ENCODE measurements at regions not wholly inside any gene's neighbourhood (a gene's known extent, or its start where the extent isn't known, plus 50 kb on each side); places are given as distances from the start of the nearest gene placed in this dataset.
"Not testable (repeated sequence)": the region's sequence is repeated elsewhere in the genome, so short reads cannot be mapped to it uniquely, and the experiment has no call there.

DNA sequence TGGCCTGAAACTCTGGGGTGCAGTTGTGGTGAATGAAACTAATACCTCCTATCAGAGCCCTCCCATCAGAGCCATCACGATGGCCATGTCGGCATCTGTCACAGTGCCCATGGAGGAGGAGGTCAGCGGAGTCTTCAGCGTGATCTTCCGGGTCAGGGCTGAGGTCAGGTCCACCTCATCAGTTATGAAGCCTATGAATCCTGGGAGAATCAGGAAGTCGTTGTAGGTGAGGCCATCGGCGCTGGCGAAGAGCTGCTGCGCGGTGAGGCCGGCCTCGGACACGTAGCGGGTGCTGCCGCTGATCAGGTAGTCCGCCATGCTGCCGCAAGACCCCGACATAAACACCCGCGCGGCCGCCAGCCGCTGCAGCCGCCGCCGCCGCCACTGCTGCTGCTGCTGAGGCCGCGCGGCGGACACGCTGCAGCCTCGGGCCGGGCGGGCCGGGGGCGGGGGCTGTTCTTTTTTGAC is 376.7 kb upstream of the MAOA start:
- no peak for DNase-seq
- Mint-ChIP-seq H3K27ac (no peak overlapping the region), H3K9me3 (peaks cover 12% of the 10 kb centered on the region), H3K27me3 (no peaks in the 10 kb centered on the region), H3K4me1 (no peaks in the 10 kb centered on the region), H3K4me3 (no peak overlapping the region), H3K36me3 (ENCODE audit: low read depth) (no peaks in the 10 kb centered on the region)
- ATAC-seq: no peak

DNA sequence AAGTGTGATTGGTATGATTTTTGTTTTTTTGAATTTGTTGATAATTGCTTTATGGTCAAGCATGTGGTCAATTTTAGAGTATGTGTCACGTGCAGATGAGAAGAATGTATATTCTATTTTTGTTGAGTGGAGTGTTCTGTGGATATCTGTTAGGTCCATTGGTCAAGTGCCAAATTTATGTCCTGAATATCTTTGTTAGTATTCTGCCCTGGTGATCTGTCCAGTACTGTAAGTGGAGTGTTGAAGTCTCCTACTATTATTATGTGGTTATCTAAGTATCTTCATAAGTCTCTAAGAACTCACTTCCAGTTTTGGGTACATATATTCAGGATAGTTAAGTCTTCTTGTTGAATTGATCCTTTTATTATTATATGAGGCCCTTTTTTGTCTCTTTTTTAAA is 372.9 kb upstream of the MAOA start:
- Mint-ChIP-seq H3K4me1 (no peaks in the 10 kb centered on the region), H3K27me3 (no peaks in the 10 kb centered on the region), H3K4me3 (no peak overlapping the region), H3K27ac (no peak overlapping the region), H3K9me3 (peaks cover 12% of the 10 kb centered on the region), H3K36me3 (ENCODE audit: low read depth) (no peaks in the 10 kb centered on the region)
- ATAC-seq (no peak), DNase-seq (no peak)

DNA sequence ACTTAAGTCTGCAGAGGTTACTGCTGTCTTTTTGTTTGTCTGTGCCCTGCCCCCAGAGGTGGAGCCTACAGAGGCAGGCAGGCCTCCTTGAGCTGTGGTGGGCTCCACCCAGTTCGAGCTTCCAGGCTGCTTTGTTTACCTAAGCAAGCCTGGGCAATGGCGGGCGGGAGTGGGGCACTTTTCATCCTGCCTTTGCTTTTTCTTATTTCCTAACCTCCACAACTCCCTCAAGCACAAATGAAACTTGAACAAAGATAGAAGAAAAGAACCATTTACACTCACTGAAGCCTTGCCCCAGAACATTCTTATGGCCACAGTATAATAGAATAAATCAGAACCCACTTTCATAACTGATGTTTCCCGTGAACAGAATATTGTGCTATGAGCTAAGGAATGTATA is 344.5 kb upstream of the MAOA start:
- H3K27me3 Mint-ChIP-seq; H3K36me3 Mint-ChIP-seq (ENCODE audit: low read depth); H3K27ac Mint-ChIP-seq; ATAC-seq; H3K4me1 Mint-ChIP-seq; H3K4me3 Mint-ChIP-seq; H3K9me3 Mint-ChIP-seq; DNase-seq: not testable (repeated sequence)

DNA sequence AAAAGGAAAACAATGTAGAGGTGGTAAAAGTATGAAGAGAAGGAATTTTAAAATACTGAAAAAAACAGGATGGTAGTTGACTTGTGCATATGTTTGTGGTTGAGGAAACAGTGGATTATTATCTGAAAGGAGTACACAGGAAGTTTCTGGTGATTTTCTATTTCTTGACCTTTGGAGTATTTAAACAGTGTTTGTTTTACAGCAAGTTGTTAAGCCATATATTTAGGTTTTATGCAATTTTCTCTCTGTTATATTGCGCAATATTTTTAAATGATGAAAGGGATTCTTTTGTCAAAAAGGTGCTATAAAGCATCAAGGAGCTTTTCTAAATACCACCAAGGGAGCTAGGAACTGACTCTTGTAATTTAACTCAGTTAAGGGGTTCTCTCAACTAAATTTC is 343.1 kb upstream of the MAOA start:
- DNase-seq (no peak), ATAC-seq (no peak)
- Mint-ChIP-seq H3K4me1 (peaks cover 4% of the 10 kb centered on the region), H3K9me3 (no peaks in the 10 kb centered on the region), H3K27me3 (no peaks in the 10 kb centered on the region), H3K27ac (no peak overlapping the region), H3K36me3 (ENCODE audit: low read depth) (no peaks in the 10 kb centered on the region), H3K4me3 (no peak overlapping the region)

DNA sequence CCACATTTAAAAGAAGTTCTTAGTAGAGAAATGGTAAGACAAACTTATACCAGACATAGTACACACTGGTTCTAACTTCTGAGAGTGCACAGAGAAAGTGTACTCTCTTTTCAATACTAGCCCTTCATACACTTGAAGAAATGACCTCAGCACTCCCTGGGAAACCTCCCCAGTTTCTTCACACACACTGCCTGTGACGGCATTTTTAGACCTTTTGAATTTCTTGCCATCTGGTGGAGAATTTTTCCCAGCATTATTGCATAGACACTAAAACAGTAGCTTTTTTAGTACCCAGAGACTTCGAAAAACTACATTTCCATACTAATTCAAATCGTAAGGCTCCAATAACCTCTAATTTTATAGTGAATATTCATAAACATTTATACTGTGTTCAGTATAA is 341.6 kb upstream of the MAOA start:
- no peak for DNase-seq
- H3K4me3 Mint-ChIP-seq: no peak overlapping the region
- H3K27me3 Mint-ChIP-seq: no peaks in the 10 kb centered on the region
- peaks cover 5% of the 10 kb centered on the region for H3K4me1 Mint-ChIP-seq
- H3K9me3 Mint-ChIP-seq: no peaks in the 10 kb centered on the region
- no peak for ATAC-seq
- no peak overlapping the region for H3K27ac Mint-ChIP-seq
- H3K36me3 Mint-ChIP-seq (ENCODE audit: low read depth): no peaks in the 10 kb centered on the region

DNA sequence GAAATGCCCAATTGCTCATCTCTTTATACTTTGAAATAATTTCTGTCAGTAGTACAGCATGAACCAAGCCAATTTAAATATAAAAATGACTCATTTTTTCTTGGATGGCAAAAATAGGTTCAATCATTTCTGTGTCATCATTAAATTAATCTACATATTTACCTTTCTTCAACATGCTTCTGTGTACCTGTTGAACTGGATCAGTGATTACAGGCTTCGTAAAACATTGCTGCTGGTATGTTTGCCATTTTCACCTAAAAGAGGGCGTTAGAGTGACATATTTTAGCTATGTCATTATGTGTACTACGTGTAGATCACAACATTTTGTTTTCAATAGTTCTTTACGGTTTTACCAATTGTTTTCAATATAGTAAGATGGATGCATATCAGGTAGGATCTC is 340.5 kb upstream of the MAOA start:
- no peaks in the 10 kb centered on the region for H3K27me3 Mint-ChIP-seq
- no peaks in the 10 kb centered on the region for H3K36me3 Mint-ChIP-seq (ENCODE audit: low read depth)
- no peak overlapping the region for H3K4me3 Mint-ChIP-seq
- ATAC-seq (no peak), DNase-seq (no peak)
- no peaks in the 10 kb centered on the region for H3K9me3 Mint-ChIP-seq
- H3K4me1 Mint-ChIP-seq: peaks cover 5% of the 10 kb centered on the region
- no peak overlapping the region for H3K27ac Mint-ChIP-seq

DNA sequence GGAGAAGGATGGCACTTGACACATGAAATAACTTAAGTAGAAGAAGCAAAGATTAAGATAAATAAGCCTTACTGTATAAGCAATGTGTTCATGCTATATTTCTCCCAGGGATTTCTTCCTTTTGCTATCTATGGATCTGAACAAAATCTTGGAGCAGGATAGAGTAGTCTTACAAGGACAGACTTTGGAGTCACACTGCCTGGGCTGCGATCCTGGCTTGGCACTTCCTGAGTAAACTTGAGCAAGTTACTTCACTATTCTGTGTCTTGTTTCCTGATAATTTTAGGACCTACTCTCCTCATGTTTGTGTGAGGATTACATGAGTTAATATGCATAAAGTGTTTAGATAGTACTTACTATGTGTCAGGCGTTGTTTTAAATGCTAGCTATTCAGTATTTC is 340.0 kb upstream of the MAOA start:
- Mint-ChIP-seq H3K4me1 (peaks cover 5% of the 10 kb centered on the region), H3K27me3 (no peaks in the 10 kb centered on the region), H3K36me3 (ENCODE audit: low read depth) (no peaks in the 10 kb centered on the region), H3K4me3 (no peak overlapping the region), H3K27ac (no peak overlapping the region), H3K9me3 (no peaks in the 10 kb centered on the region)
- DNase-seq: no peak
- no peak for ATAC-seq

DNA sequence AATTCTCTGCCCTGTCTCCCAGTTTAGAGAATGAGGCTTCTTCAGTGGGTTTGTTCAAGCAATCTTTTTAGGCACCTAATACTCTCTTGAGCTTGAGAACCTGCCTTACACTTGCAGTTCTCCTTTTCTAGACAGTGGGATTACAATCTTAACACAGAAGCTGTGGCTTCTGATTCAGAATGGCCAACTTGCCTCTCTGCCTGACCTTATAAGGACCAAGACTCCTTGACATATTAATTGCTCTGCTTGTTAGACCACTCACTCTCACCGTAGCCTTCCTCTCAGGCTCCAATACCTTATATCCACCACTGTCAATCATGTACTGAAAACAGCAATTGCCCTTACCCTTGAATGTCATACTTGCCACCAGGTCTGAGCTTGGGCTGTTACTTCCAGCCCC is 338.7 kb upstream of the MAOA start:
- Mint-ChIP-seq H3K36me3 (ENCODE audit: low read depth) (no peaks in the 10 kb centered on the region), H3K4me1 (peaks cover 5% of the 10 kb centered on the region), H3K9me3 (peaks cover 4% of the 10 kb centered on the region), H3K27ac (no peak overlapping the region), H3K4me3 (no peak overlapping the region), H3K27me3 (no peaks in the 10 kb centered on the region)
- no peak for DNase-seq
- no peak for ATAC-seq

DNA sequence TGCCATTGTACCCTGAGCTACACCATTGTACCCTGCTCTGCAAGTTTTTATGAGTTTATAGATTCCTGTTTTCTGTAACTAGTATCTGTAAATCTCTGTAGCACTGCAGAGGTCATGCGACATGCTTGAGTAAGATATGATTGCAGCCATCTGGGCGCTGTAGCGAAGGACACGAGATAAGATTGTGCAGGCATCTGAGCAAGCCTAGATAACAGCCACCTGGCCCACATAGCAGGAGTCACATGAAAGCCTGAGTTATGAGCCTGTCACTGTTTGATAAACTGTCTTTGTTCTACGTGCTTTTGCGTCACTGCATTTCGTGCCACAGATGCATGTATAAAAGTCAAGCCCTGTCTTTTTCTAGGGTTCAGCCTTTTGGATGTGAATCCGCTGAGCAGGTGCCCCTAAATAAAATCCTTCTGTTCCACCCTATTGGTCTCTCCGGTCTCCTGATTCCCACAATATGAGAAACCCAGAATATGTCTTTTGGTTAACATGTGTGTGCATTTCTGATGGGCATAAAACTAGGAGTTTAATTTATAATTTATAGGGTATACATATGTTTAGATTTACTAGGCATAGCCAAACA is 327.6 kb upstream of the MAOA start:
- peaks cover 14% of the 10 kb centered on the region for H3K9me3 Mint-ChIP-seq
- DNase-seq: no peak
- peaks cover 2% of the 10 kb centered on the region for H3K36me3 Mint-ChIP-seq (ENCODE audit: low read depth)
- no peak for ATAC-seq
- no peak overlapping the region for H3K4me3 Mint-ChIP-seq
- H3K27me3 Mint-ChIP-seq: no peaks in the 10 kb centered on the region
- no peaks in the 10 kb centered on the region for H3K4me1 Mint-ChIP-seq
- H3K27ac Mint-ChIP-seq: no peak overlapping the region

DNA sequence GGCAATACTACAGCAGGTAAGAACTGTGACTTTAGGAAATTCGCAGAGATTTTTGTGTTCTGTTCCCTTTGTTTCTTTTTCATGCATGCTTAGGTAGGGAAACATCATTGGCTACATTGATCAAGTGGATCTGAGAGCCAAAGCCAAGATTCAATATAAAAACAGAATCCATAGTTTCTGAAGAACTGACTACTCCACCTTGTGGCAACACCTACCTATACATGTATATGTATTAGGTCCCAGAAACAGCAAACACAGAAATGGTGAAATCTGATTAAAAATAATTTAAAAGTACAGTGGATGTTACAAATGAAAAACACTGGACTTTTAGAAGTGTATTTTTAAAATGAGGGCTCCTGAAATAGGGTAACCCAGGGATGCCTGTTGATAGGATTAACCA is 322.6 kb upstream of the MAOA start:
- Mint-ChIP-seq H3K27me3 (no peaks in the 10 kb centered on the region), H3K27ac (no peak overlapping the region), H3K4me3 (no peak overlapping the region), H3K36me3 (ENCODE audit: low read depth) (peaks cover 2% of the 10 kb centered on the region), H3K9me3 (peaks cover 5% of the 10 kb centered on the region), H3K4me1 (no peaks in the 10 kb centered on the region)
- ATAC-seq (no peak), DNase-seq (no peak)

DNA sequence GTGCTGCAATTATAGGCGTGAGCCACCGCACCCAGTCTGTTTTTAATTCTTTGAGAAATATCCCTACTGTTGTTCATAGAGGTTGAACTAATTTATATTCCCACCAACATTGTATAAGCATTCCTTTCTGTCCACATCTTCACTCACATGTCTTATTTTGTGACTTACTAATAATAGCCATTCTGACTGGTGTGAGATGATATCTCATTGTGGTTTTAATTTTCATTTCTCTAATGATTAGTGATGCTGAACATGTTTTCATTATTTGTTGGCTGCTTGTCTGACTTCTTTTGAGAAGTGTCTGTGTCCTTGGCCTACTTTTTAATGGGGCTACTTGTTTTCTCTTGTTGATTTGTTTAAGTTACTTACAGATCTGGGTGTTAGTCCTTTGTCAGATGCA is 310.9 kb upstream of the MAOA start:
- ATAC-seq (no peak), DNase-seq (no peak)
- Mint-ChIP-seq H3K27me3 (no peaks in the 10 kb centered on the region), H3K4me1 (peaks cover 23% of the 10 kb centered on the region), H3K4me3 (no peak overlapping the region), H3K27ac (no peak overlapping the region), H3K9me3 (no peaks in the 10 kb centered on the region), H3K36me3 (ENCODE audit: low read depth) (no peaks in the 10 kb centered on the region)

DNA sequence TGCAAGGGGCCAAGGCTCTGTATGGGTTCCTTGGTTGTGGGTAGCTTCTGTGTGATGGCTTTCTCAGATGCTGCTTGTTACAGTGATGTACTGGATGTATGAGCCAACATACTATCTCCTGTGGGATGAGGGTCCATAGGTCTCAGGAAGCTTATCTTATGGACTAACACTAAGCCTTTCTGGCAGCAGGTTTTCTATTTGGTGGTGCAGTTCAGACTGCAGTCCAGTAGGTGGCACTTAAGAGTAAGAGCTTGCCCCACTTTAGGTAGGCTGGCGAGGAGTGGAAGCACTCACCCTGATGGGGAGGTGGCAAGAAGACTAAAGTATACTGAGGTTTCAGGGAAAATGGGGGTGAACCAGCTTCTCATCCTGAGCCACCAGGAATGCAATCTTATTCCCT is 306.7 kb upstream of the MAOA start:
- H3K36me3 Mint-ChIP-seq (ENCODE audit: low read depth): no peaks in the 10 kb centered on the region
- H3K4me1 Mint-ChIP-seq: peaks cover 26% of the 10 kb centered on the region
- no peaks in the 10 kb centered on the region for H3K9me3 Mint-ChIP-seq
- H3K4me3 Mint-ChIP-seq: no peak overlapping the region
- H3K27me3 Mint-ChIP-seq: no peaks in the 10 kb centered on the region
- no peak for ATAC-seq
- peak; percentile 22 for DNase-seq
- no peak overlapping the region for H3K27ac Mint-ChIP-seq

DNA sequence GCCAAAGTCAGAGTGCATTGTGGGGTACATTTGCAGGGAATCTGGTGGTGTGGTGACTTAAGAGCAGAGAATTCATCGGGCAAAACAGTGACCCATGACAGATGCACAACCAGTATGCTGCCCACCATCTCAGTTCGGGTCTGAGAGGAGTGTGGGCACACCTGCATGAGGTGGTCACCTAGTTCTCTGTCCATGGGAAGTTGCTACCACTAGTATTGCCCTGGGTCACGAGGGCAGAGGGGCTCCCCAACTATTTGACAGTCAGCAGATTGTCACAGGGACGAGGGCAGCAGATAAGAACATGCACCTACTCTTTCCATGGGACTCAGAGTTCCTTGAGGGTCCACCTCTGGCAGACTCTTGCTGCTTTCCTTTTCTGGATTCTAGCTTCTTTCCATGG is 305.2 kb upstream of the MAOA start:
- Mint-ChIP-seq H3K4me3 (no peak overlapping the region), H3K4me1 (peaks cover 11% of the 10 kb centered on the region), H3K36me3 (ENCODE audit: low read depth) (no peaks in the 10 kb centered on the region), H3K27ac (no peak overlapping the region), H3K27me3 (no peaks in the 10 kb centered on the region), H3K9me3 (no peaks in the 10 kb centered on the region)
- no peak for ATAC-seq
- no peak for DNase-seq

DNA sequence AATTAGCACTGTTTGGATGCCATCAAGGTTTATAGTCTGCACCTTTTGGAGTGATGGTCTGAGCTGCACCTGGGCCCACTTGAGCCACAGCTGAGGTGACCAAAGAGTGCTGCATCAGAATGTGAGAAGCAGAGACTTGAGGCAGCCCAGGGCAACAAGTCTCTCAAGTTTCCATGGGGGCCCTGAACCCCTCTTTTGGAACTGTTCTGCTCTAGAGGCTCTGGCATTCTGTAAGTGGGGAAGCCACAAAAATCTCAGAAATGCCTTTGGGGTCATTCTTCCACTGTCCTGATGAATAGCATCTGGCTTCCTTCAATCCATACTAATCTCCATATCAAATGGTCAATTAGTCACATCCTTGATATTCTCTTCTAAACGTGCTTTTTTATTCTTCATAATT is 298.4 kb upstream of the MAOA start:
- DNase-seq (no peak), ATAC-seq (no peak)
- H3K9me3 Mint-ChIP-seq: no peaks in the 10 kb centered on the region
- H3K27me3 Mint-ChIP-seq: no peaks in the 10 kb centered on the region
- H3K4me1 Mint-ChIP-seq: no peaks in the 10 kb centered on the region
- H3K36me3 Mint-ChIP-seq (ENCODE audit: low read depth): no peaks in the 10 kb centered on the region
- no peak overlapping the region for H3K4me3 Mint-ChIP-seq
- no peak overlapping the region for H3K27ac Mint-ChIP-seq

DNA sequence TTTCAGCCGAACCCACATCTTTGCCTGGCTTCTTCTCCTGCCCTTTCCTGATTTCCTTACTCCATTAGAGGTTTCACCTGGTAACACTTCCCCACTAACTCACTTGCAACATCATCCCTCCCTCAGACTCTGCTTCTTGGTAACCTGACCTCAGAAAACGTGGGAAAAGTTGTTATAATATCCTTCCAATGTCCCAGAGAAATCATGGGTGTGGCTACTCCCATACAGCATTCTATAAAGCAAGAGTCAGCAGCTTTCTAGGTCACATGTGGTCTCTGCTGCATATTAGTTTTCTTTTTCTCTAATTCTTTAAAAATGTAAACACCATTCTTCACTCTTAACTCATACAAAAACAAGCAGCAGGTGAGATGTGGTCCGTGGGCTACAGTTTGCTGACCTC is 283.1 kb upstream of the MAOA start:
- Mint-ChIP-seq H3K27me3 (no peaks in the 10 kb centered on the region), H3K9me3 (peaks cover 10% of the 10 kb centered on the region), H3K4me3 (no peak overlapping the region), H3K36me3 (ENCODE audit: low read depth) (peaks cover 2% of the 10 kb centered on the region), H3K4me1 (no peaks in the 10 kb centered on the region), H3K27ac (no peak overlapping the region)
- ATAC-seq (no peak), DNase-seq (no peak)

DNA sequence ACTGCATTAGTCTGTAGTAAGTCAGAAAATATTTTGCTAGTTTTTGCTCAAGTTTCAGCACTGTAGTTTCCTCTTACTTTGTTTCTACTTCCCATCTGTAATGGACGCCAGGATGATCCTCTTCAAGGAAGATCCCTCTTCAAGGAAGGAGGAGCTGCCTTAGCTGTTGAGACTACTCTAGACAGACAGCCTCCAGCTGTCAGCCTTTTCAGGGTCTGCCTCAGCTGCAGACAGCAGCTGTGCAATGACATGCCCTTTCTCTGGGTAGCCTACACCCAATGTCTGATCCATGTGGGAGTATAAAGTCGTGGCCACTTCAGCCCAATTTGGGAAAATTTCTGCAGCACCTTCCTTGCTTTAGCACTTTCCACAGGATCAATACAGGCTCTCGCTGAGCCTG is 281.0 kb upstream of the MAOA start:
- Mint-ChIP-seq H3K27me3 (no peaks in the 10 kb centered on the region), H3K4me1 (no peaks in the 10 kb centered on the region), H3K27ac (no peak overlapping the region), H3K9me3 (peaks cover 6% of the 10 kb centered on the region), H3K4me3 (no peak overlapping the region), H3K36me3 (ENCODE audit: low read depth) (peaks cover 2% of the 10 kb centered on the region)
- DNase-seq (no peak), ATAC-seq (no peak)

All from activated naive CD8-positive, alpha-beta T cell treated with anti-CD3 and anti-CD28 coated beads, Interleukin-2, amount 50 U/mL, for 24 hours (primary cell).